ENCODE measurements at regions not wholly inside any gene's neighbourhood (a gene's known extent, or its start where the extent isn't known, plus 50 kb on each side); places are given as distances from the start of the nearest gene placed in this dataset.

GRCh38 chr22:49638001-49638400 is 189.7 kb downstream of the BRD1 start:
- DNase-seq, result no peak

GRCh38 chr22:49637255-49637760 is 190.4 kb downstream of the BRD1 start:
- no peak for DNase-seq

- no peak for DNase-seq
These were observed 191.0 kb downstream of the BRD1 start for GRCh38 chr22:49636649-49637048.

GRCh38 chr22:49636214-49636613 is 191.5 kb downstream of the BRD1 start:
- no peak for DNase-seq

GRCh38 chr22:49634006-49634772 is 193.5 kb downstream of the BRD1 start:
- no peak for DNase-seq

GRCh38 chr22:49633010-49633324 is 194.7 kb downstream of the BRD1 start:
- DNase-seq, result no peak

GRCh38 chr22:49632199-49633009 is 195.3 kb downstream of the BRD1 start:
- DNase-seq, result peak in 1 of 2 experiments; percentile 54

GRCh38 chr22:49630448-49630946 is 197.2 kb downstream of the BRD1 start:
- no peak for DNase-seq

- no peak for DNase-seq
These were observed 197.9 kb downstream of the BRD1 start for GRCh38 chr22:49629586-49630447.

- DNase-seq, result no peak
These were observed 198.5 kb downstream of the BRD1 start for GRCh38 chr22:49629261-49629570.

GRCh38 chr22:49628391-49629260 is 199.0 kb downstream of the BRD1 start:
- no peak for DNase-seq

- no peak for DNase-seq
These were observed 200.2 kb downstream of the BRD1 start for GRCh38 chr22:49627217-49628181.

- no peak for DNase-seq
These were observed 201.1 kb downstream of the BRD1 start for GRCh38 chr22:49626361-49627216.

GRCh38 chr22:49624421-49625177 is 203.1 kb downstream of the BRD1 start:
- no peak for DNase-seq

- no peak for DNase-seq
These were observed 204.0 kb downstream of the BRD1 start for GRCh38 chr22:49623715-49624114.

GRCh38 chr22:49623176-49623575 is 204.5 kb downstream of the BRD1 start:
- no peak for DNase-seq

GRCh38 chr22:49622241-49623105 is 205.2 kb downstream of the BRD1 start:
- DNase-seq, result no peak

GRCh38 chr22:49621601-49622210 is 206.0 kb downstream of the BRD1 start:
- no peak for DNase-seq

All from NCI-H187 (cell line).